Keratinocyte (primary cell): ENCODE measurements at regions not wholly inside any gene's neighbourhood (a gene's known extent, or its start where the extent isn't known, plus 50 kb on each side); places are given as distances from the start of the nearest gene placed in this dataset.

ENCODE experiments used
- DNase-seq: peaks from one replicate; pipeline ENCODE4 v3.0.0-alpha.2; 2011; ENCODE audit warnings: low read depth, missing footprints, low spot score
- FAIRE-seq: peaks from 2 replicates; lab custom pipeline; 2011; peaks lifted over from hg19 to GRCh38; lab: Jason Lieb, UNC
- H2AFZ ChIP-seq: 2 replicates; pipeline ENCODE4 v1.6.0; 2012; ENCODE audit warnings: low read length, control low read depth, inconsistent platforms; ENCODE audit not compliant: control insufficient read depth
- H3K27ac ChIP-seq: 2 replicates; pipeline ENCODE4 v1.5.1; 2011; ENCODE audit warnings: low read length; ENCODE audit not compliant: control insufficient read depth, insufficient read depth
- H3K27me3 ChIP-seq: 3 replicates; pipeline ENCODE4 v1.6.0; 2011; ENCODE audit warnings: low read length; ENCODE audit not compliant: control insufficient read depth, insufficient read depth; ENCODE audit errors: extremely low read depth
- H3K36me3 ChIP-seq, 2 experiments: 2 replicates in 1 of 2; 3 replicates in 1 of 2; pipeline ENCODE4 v1.5.1; 2011; ENCODE audit warnings: low read length in 2 of 2, mild to moderate bottlenecking in 1 of 2; ENCODE audit not compliant: control insufficient read depth in 2 of 2, insufficient read depth in 2 of 2; ENCODE audit errors: extremely low read depth in 1 of 2
- H3K4me1 ChIP-seq: 3 replicates; pipeline ENCODE4 v1.5.1; 2011; ENCODE audit warnings: low read length; ENCODE audit not compliant: control insufficient read depth, insufficient read depth; ENCODE audit errors: extremely low read depth
- H3K4me2 ChIP-seq: 3 replicates; pipeline ENCODE4 v1.6.0; 2011; ENCODE audit warnings: low read depth, low read length; ENCODE audit not compliant: control insufficient read depth, insufficient read depth; ENCODE audit errors: extremely low read depth
- H3K4me3 ChIP-seq, 3 experiments: fragments of 200-600 bp in 1 of 3; sonication (generic) in 1 of 3; 2 replicates in 2 of 3; 3 replicates in 1 of 3; pipeline ENCODE4 v1.5.1; 2011 to 2016; ENCODE audit warnings: low read length in 3 of 3, mild to moderate bottlenecking in 3 of 3, control low read depth in 2 of 3, inconsistent platforms in 1 of 3, low read depth in 1 of 3, mixed read lengths in 1 of 3, mixed run types in 1 of 3, moderate library complexity in 1 of 3; ENCODE audit not compliant: control insufficient read depth in 2 of 3, insufficient read depth in 2 of 3; ENCODE audit errors: extremely low read depth in 1 of 3
- H3K79me2 ChIP-seq: 2 replicates; pipeline ENCODE4 v1.6.0; 2012; ENCODE audit warnings: low read length; ENCODE audit not compliant: control insufficient read depth, insufficient read depth
- H3K9ac ChIP-seq: 3 replicates; pipeline ENCODE4 v1.6.0; 2011; ENCODE audit warnings: low read length; ENCODE audit not compliant: control insufficient read depth, insufficient read depth; ENCODE audit errors: extremely low read depth
- H3K9me1 ChIP-seq: 3 replicates; pipeline ENCODE4 v1.6.0; 2011; ENCODE audit warnings: low read length; ENCODE audit not compliant: control insufficient read depth, insufficient read depth; ENCODE audit errors: extremely low read depth
- H3K9me3 ChIP-seq: 2 replicates; pipeline ENCODE4 v1.5.1; 2012; ENCODE audit warnings: low read depth, low read length; ENCODE audit not compliant: control insufficient read depth
- H4K20me1 ChIP-seq: 3 replicates; pipeline ENCODE4 v1.6.0; 2011; ENCODE audit warnings: low read length; ENCODE audit not compliant: control insufficient read depth, insufficient read depth; ENCODE audit errors: extremely low read depth
- CTCF ChIP-seq, 3 experiments: IDR thresholded peaks in 1 of 3; conservative IDR thresholded peaks in 1 of 3; optimal IDR thresholded peaks in 1 of 3; 2 replicates in 2 of 3; 3 replicates in 1 of 3; pipeline versions ENCODE3 to v1.5.1; 2011; ENCODE audit warnings: low read length in 3 of 3, mild to moderate bottlenecking in 3 of 3, moderate library complexity in 2 of 3, control low read depth in 1 of 3, inconsistent platforms in 1 of 3; ENCODE audit not compliant: insufficient read depth in 2 of 3; ENCODE audit errors: extremely low read depth in 1 of 3
- EZH2 ChIP-seq: IDR thresholded peaks from one replicate; pipeline ENCODE4 v1.6.1; 2012; ENCODE audit warnings: inconsistent platforms, mild to moderate bottlenecking, low read length, moderate library complexity
- dilution Hi-C: fragments of 300-500 bp; cut with MboI; formaldehyde crosslinking; loops from one replicate; pipeline ENCODE4 v1.7.0; 2020; ENCODE audit warnings: low sequenced_read_pairs; ENCODE audit not compliant: extremely low pct_ligation_motif_present

GRCh38 chr7:25311346-25311745 lies 83.1 kb upstream of the NPVF start:
- H3K4me1 ChIP-seq = peaks cover 9% of the 10 kb centered on the region
- H4K20me1 ChIP-seq = no peaks in the 10 kb centered on the region
- no peak overlapping the region for H2AFZ ChIP-seq
- DNase-seq (no peak), FAIRE-seq (peak; percentile 89)
- dilution Hi-C loops = no loop called here
- H3K9me1 ChIP-seq = no peaks in the 10 kb centered on the region
- no peaks in the 10 kb centered on the region for H3K79me2 ChIP-seq
- H3K4me2 ChIP-seq = no peak overlapping the region
- no peak overlapping the region for H3K9ac ChIP-seq
- no peak overlapping the region for H3K4me3 ChIP-seq
- H3K27me3 ChIP-seq = no peaks in the 10 kb centered on the region
- no peaks in the 10 kb centered on the region for H3K36me3 ChIP-seq
- H3K9me3 ChIP-seq = no peaks in the 10 kb centered on the region
- TF ChIP-seq CTCF (optimal IDR thresholded peaks at IDR 0.05 in 1 of 3, IDR thresholded peaks at IDR 0.05 in 1 of 3, conservative IDR thresholded peaks at IDR 0.05 in 1 of 3; ENCODE audit: extremely low read depth in 1 of 3, insufficient read depth in 2 of 3, low read length in 3 of 3) (no peak), EZH2 (no peak)
- H3K27ac ChIP-seq = no peak overlapping the region

GRCh38 chr7:25312968-25313367 lies 84.7 kb upstream of the NPVF start:
- no peaks in the 10 kb centered on the region for H3K79me2 ChIP-seq
- TF ChIP-seq EZH2 (no peak), CTCF (optimal IDR thresholded peaks at IDR 0.05 in 1 of 3, IDR thresholded peaks at IDR 0.05 in 1 of 3, conservative IDR thresholded peaks at IDR 0.05 in 1 of 3; ENCODE audit: extremely low read depth in 1 of 3, insufficient read depth in 2 of 3, low read length in 3 of 3) (no peak)
- no peak for FAIRE-seq
- no peak overlapping the region for H3K4me3 ChIP-seq
- H3K9me3 ChIP-seq = no peaks in the 10 kb centered on the region
- no peak overlapping the region for H2AFZ ChIP-seq
- H3K27ac ChIP-seq = no peak overlapping the region
- no peaks in the 10 kb centered on the region for H3K27me3 ChIP-seq
- dilution Hi-C loops = no loop called here
- H3K4me2 ChIP-seq = no peak overlapping the region
- H3K9me1 ChIP-seq = no peaks in the 10 kb centered on the region
- peaks cover 9% of the 10 kb centered on the region for H3K4me1 ChIP-seq
- H3K9ac ChIP-seq = no peak overlapping the region
- no peak for DNase-seq
- H3K36me3 ChIP-seq = no peaks in the 10 kb centered on the region
- H4K20me1 ChIP-seq = no peaks in the 10 kb centered on the region
